Suppressor macrophage treated with lipopolysaccharide for 1 hour (primary cell): ENCODE measurements at regions not wholly inside any gene's neighbourhood (a gene's known extent, or its start where the extent isn't known, plus 50 kb on each side); places are given as distances from the start of the nearest gene placed in this dataset.
"Not testable (repeated sequence)": the region's sequence is repeated elsewhere in the genome, so short reads cannot be mapped to it uniquely, and the experiment has no call there.

ENCODE experiments used
- DNase-seq, 3 donors: peaks; one replicate each; pipeline ENCODE4 v3.0.0-alpha.2; 2020 to 2022

DNA sequence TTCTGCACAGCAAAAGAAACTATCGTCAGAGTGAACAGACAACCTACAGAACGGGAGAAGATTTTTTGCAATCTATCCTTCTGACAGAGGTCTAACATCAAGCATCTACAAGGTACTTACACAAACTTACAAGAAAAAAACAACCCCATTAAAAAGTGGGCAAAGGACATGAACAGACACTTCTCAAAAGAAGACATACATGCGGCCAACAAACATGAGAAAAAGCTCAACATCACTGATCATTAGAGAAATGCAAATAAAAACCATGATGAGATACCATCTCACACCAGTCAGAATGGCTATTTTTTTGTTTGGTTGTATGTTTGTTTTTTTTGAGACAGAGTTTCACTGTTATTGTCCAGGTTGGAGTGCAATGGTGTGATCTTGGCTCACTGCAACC is 131.5 kb upstream of the MED13 start:
- not testable (repeated sequence) for DNase-seq

- no peak for DNase-seq
Measured at GRCh38 chr17:62194401-62194800, 129.3 kb upstream of the MED13 start.

- DNase-seq = no peak
Measured at GRCh38 chr17:62193249-62193648, 128.2 kb upstream of the MED13 start.

GRCh38 chr17:62191390-62192361 is 126.6 kb upstream of the MED13 start:
- DNase-seq = peak in 2 of 3 donors; percentile 17 to 33

- no peak for DNase-seq
Measured at GRCh38 chr17:62189377-62189776, 124.3 kb upstream of the MED13 start.

DNA sequence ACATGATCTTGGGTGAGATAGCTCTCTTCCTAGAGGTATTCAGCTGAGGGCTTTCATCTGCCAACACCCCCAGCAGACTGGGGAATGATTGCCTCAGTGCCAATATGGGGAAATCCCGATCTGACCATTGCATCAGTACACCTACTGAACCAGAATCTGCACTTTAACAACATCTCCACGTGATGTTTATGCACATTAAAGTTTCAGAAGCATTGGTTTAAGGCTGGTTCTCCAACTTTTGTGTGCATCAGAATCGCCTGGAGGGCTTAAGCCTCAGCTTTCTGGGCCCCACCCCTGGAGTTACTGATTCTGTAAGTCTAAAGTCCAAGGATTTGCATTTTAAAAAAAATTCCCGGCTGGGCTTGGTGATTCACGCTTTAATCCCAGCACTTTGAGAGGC is 123.6 kb upstream of the MED13 start:
- peak; percentile 33 to 51 (median 40) for DNase-seq

DNA sequence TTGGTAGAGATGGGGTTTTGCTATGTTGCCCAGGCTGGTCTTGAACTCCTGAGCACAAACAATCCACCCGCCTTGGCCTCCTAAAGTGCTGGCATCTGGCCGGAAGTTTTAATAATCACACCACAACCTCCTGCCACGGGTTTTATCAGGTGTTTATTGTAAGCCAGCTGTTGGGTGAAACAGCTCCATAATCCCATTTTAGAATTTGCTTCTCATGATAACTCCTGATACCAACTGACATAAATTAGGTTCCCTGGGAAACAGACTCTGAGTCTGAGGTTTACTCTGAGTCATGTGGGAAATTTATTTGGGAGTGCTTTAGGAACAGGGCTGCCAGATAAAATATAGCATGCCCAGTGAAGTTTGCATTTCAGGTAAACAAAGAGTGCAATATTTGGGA is 122.6 kb upstream of the MED13 start:
- no peak for DNase-seq

- no peak for DNase-seq
Measured at GRCh38 chr17:62186841-62187240, 121.8 kb upstream of the MED13 start.

DNA sequence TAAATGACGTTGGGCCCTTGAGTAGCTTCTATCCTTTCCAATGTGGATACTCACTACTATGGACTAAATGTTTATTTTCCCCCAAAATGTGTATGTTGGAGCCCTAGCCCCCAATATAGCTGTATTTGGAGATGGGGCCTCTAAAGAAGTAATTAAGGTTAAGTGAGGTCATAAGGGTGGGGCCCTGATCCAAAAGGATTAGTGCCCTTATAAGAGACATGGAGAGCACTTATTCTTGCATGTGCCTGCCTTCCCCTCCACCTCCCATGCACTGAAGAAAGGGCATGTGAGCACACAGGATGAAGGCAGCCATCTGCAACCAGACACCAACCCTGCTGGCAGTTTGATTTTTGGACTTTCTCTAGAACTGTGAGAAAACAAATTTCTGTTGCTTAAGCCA is 115.7 kb upstream of the MED13 start:
- no peak for DNase-seq

GRCh38 chr17:62179525-62180161 is 114.6 kb upstream of the MED13 start:
- peak; percentile 88 to 92 (median 88) for DNase-seq

DNA sequence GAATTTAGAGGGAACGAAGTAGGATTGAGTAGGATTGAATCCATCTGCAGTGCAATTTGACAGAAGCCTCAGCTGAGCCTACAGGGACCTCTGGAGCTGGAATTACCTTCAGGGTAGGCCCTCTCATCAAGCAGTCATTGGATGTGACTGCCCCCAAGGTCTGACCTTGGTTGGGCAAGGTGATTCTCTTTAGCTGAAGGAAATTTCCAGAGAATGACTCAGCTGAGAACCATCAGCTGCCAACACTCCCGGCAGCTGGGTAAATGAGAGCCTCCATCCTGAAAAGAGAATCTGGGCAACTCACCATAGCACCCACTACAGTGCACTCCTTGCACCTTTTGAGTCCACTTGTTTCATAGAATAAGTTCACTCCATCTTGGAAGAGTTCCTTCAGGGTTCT is 113.5 kb upstream of the MED13 start:
- DNase-seq = peak; percentile 60 to 64 (median 63)

GRCh38 chr17:62172492-62173291 is 107.6 kb upstream of the MED13 start:
- DNase-seq = peak; percentile 86 to 96 (median 95)

DNA sequence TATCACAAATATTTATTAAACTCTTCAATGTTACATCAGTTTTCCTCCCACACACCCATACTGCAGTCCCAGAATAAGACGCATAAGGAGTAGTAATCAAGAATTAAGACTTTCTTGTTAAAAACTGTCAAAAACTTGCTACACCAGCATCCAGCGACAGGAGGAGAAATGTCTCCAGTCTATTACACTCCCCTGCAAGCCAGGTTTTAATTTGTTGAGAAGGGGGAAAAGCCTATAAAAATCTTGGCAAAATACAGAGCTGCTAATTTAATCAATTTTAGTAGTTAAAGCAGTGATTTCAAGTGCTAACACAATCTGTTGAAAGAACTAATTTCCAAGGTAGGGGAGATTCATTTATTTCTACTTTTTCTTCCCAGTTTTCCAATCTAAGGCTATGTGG is 102.0 kb upstream of the MED13 start:
- no peak for DNase-seq

- no peak for DNase-seq
Measured at GRCh38 chr17:62164747-62165722, 100.0 kb upstream of the MED13 start.

DNA sequence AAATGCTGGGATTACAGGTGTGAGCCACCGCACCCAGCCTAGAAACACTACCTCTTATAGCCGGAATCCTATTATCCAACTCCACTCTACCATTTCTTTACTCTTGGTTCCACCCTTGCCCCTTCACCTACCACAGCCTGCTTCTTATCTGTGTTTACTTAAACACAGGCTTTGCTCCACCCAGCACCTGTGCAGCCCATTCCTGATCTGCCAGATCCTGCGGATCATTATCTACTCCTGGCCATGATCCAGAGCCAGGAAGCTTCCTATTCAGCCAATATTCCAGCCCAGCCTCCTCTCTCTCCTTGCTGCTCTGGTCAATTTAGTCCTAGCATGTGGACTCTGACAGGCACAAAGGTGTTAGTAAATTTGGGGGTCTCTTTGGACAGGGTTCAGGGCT is 98.8 kb upstream of the MED13 start:
- no peak for DNase-seq

DNA sequence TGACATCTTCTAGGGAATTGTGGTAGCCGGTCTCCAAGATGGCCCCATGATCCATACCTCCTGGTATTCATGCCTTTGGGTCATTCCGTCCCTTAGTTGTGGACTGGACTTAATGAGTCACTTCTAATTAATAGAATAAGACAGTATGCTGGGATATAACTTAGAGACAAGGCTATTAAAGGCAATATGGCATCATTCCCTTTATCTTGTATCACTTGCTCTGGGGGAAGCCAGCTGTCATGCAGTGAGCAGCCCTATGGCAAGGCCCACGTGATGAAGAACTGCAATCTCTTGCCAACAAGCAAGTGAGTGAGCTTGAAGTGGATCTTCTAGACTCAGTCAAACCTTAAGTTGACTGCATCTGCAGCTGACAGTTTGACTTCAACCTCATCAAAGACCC is 97.8 kb upstream of the MED13 start:
- DNase-seq = no peak

DNA sequence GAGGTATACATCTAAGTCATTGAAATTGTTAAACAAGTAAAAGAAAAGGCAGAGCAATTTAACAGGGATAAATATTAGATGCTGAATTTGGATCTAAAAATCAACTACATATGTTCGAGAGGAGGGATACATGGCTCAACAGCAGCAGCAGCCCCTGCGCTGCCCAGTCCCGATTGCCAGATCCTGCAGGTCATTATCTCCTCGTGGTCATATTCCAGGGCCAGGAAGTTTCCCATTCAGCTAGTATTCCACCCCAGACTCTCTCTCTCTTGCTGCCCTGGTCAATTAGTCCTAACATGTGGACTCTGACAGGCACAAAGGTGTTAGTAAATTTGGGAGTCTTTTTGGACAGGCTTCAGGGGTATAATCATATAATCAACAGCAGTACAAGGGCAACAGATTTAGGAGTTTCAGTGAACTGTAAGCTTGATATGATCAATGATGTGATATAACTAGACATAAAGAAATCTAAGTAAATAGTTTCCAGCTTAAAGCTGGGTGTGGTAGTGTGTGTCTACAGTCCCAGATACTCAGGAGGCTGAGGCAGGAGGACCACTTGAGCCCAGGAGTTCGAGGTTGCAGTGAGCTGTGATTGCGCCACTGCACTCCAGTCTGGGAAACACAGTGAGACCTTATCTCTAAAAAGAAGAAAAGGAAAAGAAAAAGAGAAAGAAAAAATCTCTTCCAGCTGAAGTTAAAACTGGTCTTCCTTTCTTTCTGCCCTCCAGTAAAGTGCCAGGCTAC is 96.5 kb upstream of the MED13 start:
- no peak for DNase-seq

GRCh38 chr17:62160816-62161215 is 95.7 kb upstream of the MED13 start:
- no peak for DNase-seq

- DNase-seq = peak in 1 of 3 donors; percentile 26
Measured at GRCh38 chr17:62159994-62160393, 94.9 kb upstream of the MED13 start.

DNA sequence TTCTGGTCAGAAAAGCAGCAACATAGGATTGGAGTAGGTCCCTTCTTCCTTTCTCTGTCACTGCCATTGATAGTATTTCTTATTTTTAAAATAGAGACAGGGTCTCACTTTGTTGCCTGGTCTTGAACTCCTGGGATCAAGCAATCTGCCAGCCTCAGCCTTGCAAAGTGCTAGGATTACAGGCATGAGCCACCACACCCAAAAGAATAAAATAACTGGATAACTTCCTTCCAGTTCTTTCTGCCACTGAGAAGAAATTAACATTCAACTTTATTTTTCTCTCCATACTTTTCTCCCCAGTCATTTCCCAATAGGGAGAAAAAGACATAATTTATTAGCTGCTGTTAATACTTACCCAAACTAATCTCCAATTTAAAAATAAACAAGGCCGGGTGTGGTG is 91.9 kb upstream of the MED13 start:
- no peak for DNase-seq

DNA sequence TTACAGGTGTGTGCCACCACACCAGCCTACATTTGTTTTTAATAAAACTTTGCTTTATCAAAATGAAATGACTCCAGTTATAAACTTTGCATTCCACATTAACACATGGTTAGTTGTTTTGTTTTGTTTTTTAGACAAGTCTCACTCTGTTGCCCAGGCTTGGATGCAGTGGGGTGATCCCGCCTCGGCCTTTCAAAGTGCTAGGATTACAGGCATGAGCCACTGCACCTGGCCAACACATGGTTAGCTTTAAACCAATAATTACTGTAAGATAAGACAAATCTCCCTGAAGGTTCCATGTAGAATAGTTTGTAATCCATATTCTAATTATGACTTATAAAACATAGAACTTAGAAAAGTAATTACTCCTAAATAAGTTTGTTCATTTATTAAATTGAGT is 89.8 kb upstream of the MED13 start:
- no peak for DNase-seq
